ENCODE measurements at regions not wholly inside any gene's neighbourhood (a gene's known extent, or its start where the extent isn't known, plus 50 kb on each side); places are given as distances from the start of the nearest gene placed in this dataset.

GRCh38 chr2:45318686-45319085 is 292.4 kb downstream of the SRBD1 start:
- TF ChIP-seq RAD21 (conservative IDR thresholded peaks at IDR 0.05 in 1 of 2, IDR thresholded peaks at IDR 0.05 in 1 of 2) (no peak), CHD4 (IDR thresholded peaks at IDR 0.05; ENCODE audit: borderline replicate concordance) (no peak), POLR2A (IDR thresholded peaks at IDR 0.05; ENCODE audit: low read length) (no peak), RCOR1 (IDR thresholded peaks at IDR 0.05; ENCODE audit: low read depth, low read length) (no peak), EP300 (IDR thresholded peaks at IDR 0.05) (no peak), POLR2AphosphoS2 (conservative IDR thresholded peaks at IDR 0.05; ENCODE audit: low read length) (no peak), ESRRA (IDR thresholded peaks at IDR 0.05; ENCODE audit: borderline replicate concordance, low read length) (no peak), MAFK (IDR thresholded peaks at IDR 0.05; ENCODE audit: partially characterized antibody) (no peak)
- TF ChIP-seq, protein P1, sequence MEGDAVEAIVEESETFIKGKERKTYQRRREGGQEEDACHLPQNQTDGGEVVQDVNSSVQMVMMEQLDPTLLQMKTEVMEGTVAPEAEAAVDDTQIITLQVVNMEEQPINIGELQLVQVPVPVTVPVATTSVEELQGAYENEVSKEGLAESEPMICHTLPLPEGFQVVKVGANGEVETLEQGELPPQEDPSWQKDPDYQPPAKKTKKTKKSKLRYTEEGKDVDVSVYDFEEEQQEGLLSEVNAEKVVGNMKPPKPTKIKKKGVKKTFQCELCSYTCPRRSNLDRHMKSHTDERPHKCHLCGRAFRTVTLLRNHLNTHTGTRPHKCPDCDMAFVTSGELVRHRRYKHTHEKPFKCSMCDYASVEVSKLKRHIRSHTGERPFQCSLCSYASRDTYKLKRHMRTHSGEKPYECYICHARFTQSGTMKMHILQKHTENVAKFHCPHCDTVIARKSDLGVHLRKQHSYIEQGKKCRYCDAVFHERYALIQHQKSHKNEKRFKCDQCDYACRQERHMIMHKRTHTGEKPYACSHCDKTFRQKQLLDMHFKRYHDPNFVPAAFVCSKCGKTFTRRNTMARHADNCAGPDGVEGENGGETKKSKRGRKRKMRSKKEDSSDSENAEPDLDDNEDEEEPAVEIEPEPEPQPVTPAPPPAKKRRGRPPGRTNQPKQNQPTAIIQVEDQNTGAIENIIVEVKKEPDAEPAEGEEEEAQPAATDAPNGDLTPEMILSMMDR (IDR thresholded peaks at IDR 0.05), result no peak
- TF ChIP-seq, protein P2, sequence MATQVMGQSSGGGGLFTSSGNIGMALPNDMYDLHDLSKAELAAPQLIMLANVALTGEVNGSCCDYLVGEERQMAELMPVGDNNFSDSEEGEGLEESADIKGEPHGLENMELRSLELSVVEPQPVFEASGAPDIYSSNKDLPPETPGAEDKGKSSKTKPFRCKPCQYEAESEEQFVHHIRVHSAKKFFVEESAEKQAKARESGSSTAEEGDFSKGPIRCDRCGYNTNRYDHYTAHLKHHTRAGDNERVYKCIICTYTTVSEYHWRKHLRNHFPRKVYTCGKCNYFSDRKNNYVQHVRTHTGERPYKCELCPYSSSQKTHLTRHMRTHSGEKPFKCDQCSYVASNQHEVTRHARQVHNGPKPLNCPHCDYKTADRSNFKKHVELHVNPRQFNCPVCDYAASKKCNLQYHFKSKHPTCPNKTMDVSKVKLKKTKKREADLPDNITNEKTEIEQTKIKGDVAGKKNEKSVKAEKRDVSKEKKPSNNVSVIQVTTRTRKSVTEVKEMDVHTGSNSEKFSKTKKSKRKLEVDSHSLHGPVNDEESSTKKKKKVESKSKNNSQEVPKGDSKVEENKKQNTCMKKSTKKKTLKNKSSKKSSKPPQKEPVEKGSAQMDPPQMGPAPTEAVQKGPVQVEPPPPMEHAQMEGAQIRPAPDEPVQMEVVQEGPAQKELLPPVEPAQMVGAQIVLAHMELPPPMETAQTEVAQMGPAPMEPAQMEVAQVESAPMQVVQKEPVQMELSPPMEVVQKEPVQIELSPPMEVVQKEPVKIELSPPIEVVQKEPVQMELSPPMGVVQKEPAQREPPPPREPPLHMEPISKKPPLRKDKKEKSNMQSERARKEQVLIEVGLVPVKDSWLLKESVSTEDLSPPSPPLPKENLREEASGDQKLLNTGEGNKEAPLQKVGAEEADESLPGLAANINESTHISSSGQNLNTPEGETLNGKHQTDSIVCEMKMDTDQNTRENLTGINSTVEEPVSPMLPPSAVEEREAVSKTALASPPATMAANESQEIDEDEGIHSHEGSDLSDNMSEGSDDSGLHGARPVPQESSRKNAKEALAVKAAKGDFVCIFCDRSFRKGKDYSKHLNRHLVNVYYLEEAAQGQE (IDR thresholded peaks at IDR 0.05), result no peak
- TF ChIP-seq, protein P3, sequence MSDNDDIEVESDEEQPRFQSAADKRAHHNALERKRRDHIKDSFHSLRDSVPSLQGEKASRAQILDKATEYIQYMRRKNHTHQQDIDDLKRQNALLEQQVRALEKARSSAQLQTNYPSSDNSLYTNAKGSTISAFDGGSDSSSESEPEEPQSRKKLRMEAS (IDR thresholded peaks at IDR 0.05), result no peak

Data from A549 (cell line).